ENCODE measurements at regions not wholly inside any gene's neighbourhood (a gene's known extent, or its start where the extent isn't known, plus 50 kb on each side); places are given as distances from the start of the nearest gene placed in this dataset.

- DNase-seq (ENCODE audit: low spot score), result no peak
- Mint-ChIP-seq H3K27me3 (ENCODE audit: low read depth) (peaks cover 4% of the 10 kb centered on the region), H3K4me3 (ENCODE audit: low read depth) (no peak overlapping the region), H3K27ac (no peak overlapping the region), H3K4me1 (ENCODE audit: low read depth) (peaks cover 8% of the 10 kb centered on the region), H3K9me3 (no peaks in the 10 kb centered on the region), H3K36me3 (ENCODE audit: low read depth) (no peaks in the 10 kb centered on the region)
- intact Hi-C loops (cut with micrococcal nuclease), result no loop called here
These were observed 680.9 kb downstream of the IRS1 start for GRCh38 chr2:226118471-226119429.

GRCh38 chr2:226117510-226118065 is 682.0 kb downstream of the IRS1 start:
- no peak for DNase-seq (ENCODE audit: low spot score)
- Mint-ChIP-seq H3K4me3 (ENCODE audit: low read depth) (no peak overlapping the region), H3K27me3 (ENCODE audit: low read depth) (peaks cover 4% of the 10 kb centered on the region), H3K9me3 (no peaks in the 10 kb centered on the region), H3K27ac (no peak overlapping the region), H3K36me3 (ENCODE audit: low read depth) (no peaks in the 10 kb centered on the region), H3K4me1 (ENCODE audit: low read depth) (peaks cover 8% of the 10 kb centered on the region)
- intact Hi-C loops (cut with micrococcal nuclease), result no loop called here

GRCh38 chr2:226116346-226116745 is 683.3 kb downstream of the IRS1 start:
- no peak for DNase-seq (ENCODE audit: low spot score)
- Mint-ChIP-seq H3K4me3 (ENCODE audit: low read depth) (no peak overlapping the region), H3K27ac (no peak overlapping the region), H3K9me3 (no peaks in the 10 kb centered on the region), H3K36me3 (ENCODE audit: low read depth) (no peaks in the 10 kb centered on the region), H3K27me3 (ENCODE audit: low read depth) (peaks cover 4% of the 10 kb centered on the region), H3K4me1 (ENCODE audit: low read depth) (peaks cover 8% of the 10 kb centered on the region)
- intact Hi-C loops (cut with micrococcal nuclease), result no loop called here

- Mint-ChIP-seq H3K9me3 (no peaks in the 10 kb centered on the region), H3K4me3 (ENCODE audit: low read depth) (no peak overlapping the region), H3K27ac (no peak overlapping the region), H3K27me3 (ENCODE audit: low read depth) (peaks cover 4% of the 10 kb centered on the region), H3K4me1 (ENCODE audit: low read depth) (peaks cover 8% of the 10 kb centered on the region), H3K36me3 (ENCODE audit: low read depth) (no peaks in the 10 kb centered on the region)
- no peak for DNase-seq (ENCODE audit: low spot score)
- intact Hi-C loops (cut with micrococcal nuclease), result no loop called here
These were observed 683.8 kb downstream of the IRS1 start for GRCh38 chr2:226115832-226116200.

GRCh38 chr2:226115102-226115831 is 684.4 kb downstream of the IRS1 start:
- Mint-ChIP-seq H3K9me3 (no peaks in the 10 kb centered on the region), H3K4me3 (ENCODE audit: low read depth) (no peak overlapping the region), H3K27me3 (ENCODE audit: low read depth) (peaks cover 4% of the 10 kb centered on the region), H3K4me1 (ENCODE audit: low read depth) (peaks cover 8% of the 10 kb centered on the region), H3K36me3 (ENCODE audit: low read depth) (no peaks in the 10 kb centered on the region), H3K27ac (no peak overlapping the region)
- no peak for DNase-seq (ENCODE audit: low spot score)
- intact Hi-C loops (cut with micrococcal nuclease), result no loop called here

- Mint-ChIP-seq H3K4me3 (ENCODE audit: low read depth) (no peak overlapping the region), H3K36me3 (ENCODE audit: low read depth) (no peaks in the 10 kb centered on the region), H3K4me1 (ENCODE audit: low read depth) (peaks cover 8% of the 10 kb centered on the region), H3K27me3 (ENCODE audit: low read depth) (peaks cover 4% of the 10 kb centered on the region), H3K27ac (no peak overlapping the region), H3K9me3 (no peaks in the 10 kb centered on the region)
- no peak for DNase-seq (ENCODE audit: low spot score)
- intact Hi-C loops (cut with micrococcal nuclease), result no loop called here
These were observed 685.2 kb downstream of the IRS1 start for GRCh38 chr2:226114436-226114835.

GRCh38 chr2:226098861-226099745 is 699.6 kb downstream of the NYAP2 start:
- DNase-seq (ENCODE audit: low spot score), result no peak
- Mint-ChIP-seq H3K9me3 (peaks cover 5% of the 10 kb centered on the region), H3K4me1 (ENCODE audit: low read depth) (no peaks in the 10 kb centered on the region), H3K4me3 (ENCODE audit: low read depth) (no peak overlapping the region), H3K27ac (no peak overlapping the region), H3K36me3 (ENCODE audit: low read depth) (no peaks in the 10 kb centered on the region), H3K27me3 (ENCODE audit: low read depth) (no peaks in the 10 kb centered on the region)
- intact Hi-C loops (cut with micrococcal nuclease), result no loop called here

GRCh38 chr2:226095058-226095457 is 695.5 kb downstream of the NYAP2 start:
- no peak for DNase-seq (ENCODE audit: low spot score)
- intact Hi-C loops (cut with micrococcal nuclease), result no loop called here
- no peak overlapping the region for H3K4me3 Mint-ChIP-seq (ENCODE audit: low read depth)
- H3K36me3 Mint-ChIP-seq (ENCODE audit: low read depth), result no peaks in the 10 kb centered on the region
- no peaks in the 10 kb centered on the region for H3K9me3 Mint-ChIP-seq
- no peaks in the 10 kb centered on the region for H3K4me1 Mint-ChIP-seq (ENCODE audit: low read depth)
- H3K27ac Mint-ChIP-seq, result no peak overlapping the region
- H3K27me3 Mint-ChIP-seq (ENCODE audit: low read depth), result no peaks in the 10 kb centered on the region

GRCh38 chr2:226093364-226093763 is 693.9 kb downstream of the NYAP2 start:
- Mint-ChIP-seq H3K27me3 (ENCODE audit: low read depth) (no peaks in the 10 kb centered on the region), H3K4me1 (ENCODE audit: low read depth) (no peaks in the 10 kb centered on the region), H3K9me3 (no peaks in the 10 kb centered on the region), H3K36me3 (ENCODE audit: low read depth) (no peaks in the 10 kb centered on the region), H3K27ac (no peak overlapping the region), H3K4me3 (ENCODE audit: low read depth) (no peak overlapping the region)
- intact Hi-C loops (cut with micrococcal nuclease), result no loop called here
- no peak for DNase-seq (ENCODE audit: low spot score)

GRCh38 chr2:226088366-226088674 is 688.8 kb downstream of the NYAP2 start:
- Mint-ChIP-seq H3K4me1 (ENCODE audit: low read depth) (no peaks in the 10 kb centered on the region), H3K27ac (no peak overlapping the region), H3K27me3 (ENCODE audit: low read depth) (no peaks in the 10 kb centered on the region), H3K36me3 (ENCODE audit: low read depth) (no peaks in the 10 kb centered on the region), H3K4me3 (ENCODE audit: low read depth) (no peak overlapping the region), H3K9me3 (no peaks in the 10 kb centered on the region)
- no peak for DNase-seq (ENCODE audit: low spot score)
- intact Hi-C loops (cut with micrococcal nuclease), result no loop called here

- no peak for DNase-seq (ENCODE audit: low spot score)
- no peaks in the 10 kb centered on the region for H3K36me3 Mint-ChIP-seq (ENCODE audit: low read depth)
- H3K4me1 Mint-ChIP-seq (ENCODE audit: low read depth), result no peaks in the 10 kb centered on the region
- no peak overlapping the region for H3K27ac Mint-ChIP-seq
- no peaks in the 10 kb centered on the region for H3K27me3 Mint-ChIP-seq (ENCODE audit: low read depth)
- intact Hi-C loops (cut with micrococcal nuclease), result no loop called here
- H3K9me3 Mint-ChIP-seq, result no peaks in the 10 kb centered on the region
- no peak overlapping the region for H3K4me3 Mint-ChIP-seq (ENCODE audit: low read depth)
These were observed 688.2 kb downstream of the NYAP2 start for GRCh38 chr2:226087505-226088365.

GRCh38 chr2:226087051-226087450 is 687.5 kb downstream of the NYAP2 start:
- H3K9me3 Mint-ChIP-seq, result no peaks in the 10 kb centered on the region
- intact Hi-C loops (cut with micrococcal nuclease), result no loop called here
- no peaks in the 10 kb centered on the region for H3K4me1 Mint-ChIP-seq (ENCODE audit: low read depth)
- H3K27me3 Mint-ChIP-seq (ENCODE audit: low read depth), result no peaks in the 10 kb centered on the region
- no peak for DNase-seq (ENCODE audit: low spot score)
- H3K27ac Mint-ChIP-seq, result no peak overlapping the region
- no peak overlapping the region for H3K4me3 Mint-ChIP-seq (ENCODE audit: low read depth)
- no peaks in the 10 kb centered on the region for H3K36me3 Mint-ChIP-seq (ENCODE audit: low read depth)
